Tibial nerve (tissue), 4 donors: ENCODE measurements at regions not wholly inside any gene's neighbourhood (a gene's known extent, or its start where the extent isn't known, plus 50 kb on each side); places are given as distances from the start of the nearest gene placed in this dataset.

ENCODE experiments used
- DNase-seq, 2 donors: peaks; one replicate each; pipeline ENCODE4 v3.0.0-alpha.2; 2019; ENCODE audit warnings: low spot score in 2 of 2
- H3K27ac ChIP-seq, 4 donors: fragments of 200-600 bp; sonication (generic) in 3 of 4; one replicate each; pipeline ENCODE4 v1.5.1; 2017 to 2019; ENCODE audit warnings: mild to moderate bottlenecking in 1 of 4
- H3K27me3 ChIP-seq, 2 donors: fragments of 200-600 bp; sonication (generic) in 1 of 2; one replicate each; pipeline versions ENCODE4 v1.5.1 to v1.6.0; 2017 to 2019
- H3K36me3 ChIP-seq, 3 donors: fragments of 200-600 bp; sonication (generic); one replicate each; pipeline ENCODE4 v1.5.1; 2018 to 2019
- H3K4me1 ChIP-seq, 4 donors: fragments of 200-600 bp; sonication (generic) in 3 of 4; one replicate each; pipeline ENCODE4 v1.5.1; 2017 to 2019
- H3K4me3 ChIP-seq, 4 donors: fragments of 200-600 bp; sonication (generic) in 3 of 4; one replicate each; pipeline ENCODE4 v1.5.1; 2017 to 2019; ENCODE audit warnings: mild to moderate bottlenecking in 1 of 4, moderate library complexity in 1 of 4
- H3K9me3 ChIP-seq, 4 donors: fragments of 200-600 bp; sonication (generic) in 3 of 4; one replicate each; pipeline ENCODE4 v1.5.1; 2017 to 2019
- CTCF ChIP-seq, 5 experiments: fragments of 200-600 bp in 3 of 5; fragments of 450-650 bp in 2 of 5; sonication (generic) in 3 of 5; IDR thresholded peaks; one replicate each; pipeline ENCODE4 v1.5.1; 2016 to 2019; ENCODE audit warnings: antibody characterized with exemption in 5 of 5, mild to moderate bottlenecking in 3 of 5, moderate library complexity in 2 of 5
- EP300 ChIP-seq, 2 donors: sonication (generic); formaldehyde crosslinking; IDR thresholded peaks; one replicate each; pipeline ENCODE4 v1.6.1; 2017; ENCODE audit warnings: antibody characterized with exemption in 2 of 2, mild to moderate bottlenecking in 1 of 2
- POLR2A ChIP-seq, 2 donors: fragments of 450-650 bp; IDR thresholded peaks; one replicate each; pipeline ENCODE4 v1.6.1; 2017; ENCODE audit warnings: antibody characterized with exemption in 2 of 2, mild to moderate bottlenecking in 2 of 2, moderate library complexity in 2 of 2
- WGBS, 2 donors: methylation state at CpG; one replicate each; pipeline ENCODE4 v1.1.5; 2018; 5-methylcytosine and 5-hydroxymethylcytosine counted together

- DNase-seq = no peak
- TF ChIP-seq EP300 (IDR thresholded peaks at IDR 0.05) (no peak), POLR2A (IDR thresholded peaks at IDR 0.05) (no peak), CTCF (IDR thresholded peaks at IDR 0.05) (no peak)
- H3K4me1 ChIP-seq = no peaks in the 10 kb centered on the region
- H3K27me3 ChIP-seq = no peaks in the 10 kb centered on the region
- peaks cover 0 to 3% (median 0%) of the 10 kb centered on the region in 4 donors for H3K9me3 ChIP-seq
- H3K36me3 ChIP-seq = no peaks in the 10 kb centered on the region
- WGBS, 2 donors = 85 to 91% methylated on average over 6 of the region's 6 CpGs
- no peak overlapping the region for H3K27ac ChIP-seq
- H3K4me3 ChIP-seq = no peak overlapping the region
Observed at GRCh38 chr18:78836838-78837237, 142.8 kb upstream of the SALL3 start.

DNA sequence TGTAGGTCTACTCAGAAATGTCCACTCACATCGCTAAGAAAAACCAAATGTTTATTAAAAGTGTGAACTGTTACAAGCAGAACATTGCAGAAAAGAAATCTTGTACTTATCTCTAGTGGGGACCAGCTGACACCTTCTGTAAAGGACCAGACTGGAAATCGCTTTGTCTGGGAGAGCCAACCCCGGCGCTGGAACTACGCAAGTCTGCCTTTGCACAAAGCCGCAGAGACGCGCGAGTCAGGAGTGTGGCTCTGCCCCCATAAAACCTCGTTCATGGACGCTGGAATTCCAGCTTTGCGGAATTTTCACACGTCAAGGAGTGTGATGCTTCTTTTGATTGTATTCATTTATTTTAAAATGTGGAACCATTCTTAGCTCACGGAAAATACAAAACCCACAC, 141.9 kb upstream of the SALL3 start:
- Histone ChIP-seq H3K4me1 (no peaks in the 10 kb centered on the region), H3K27me3 (no peaks in the 10 kb centered on the region), H3K4me3 (no peak overlapping the region), H3K36me3 (no peaks in the 10 kb centered on the region), H3K27ac (no peak overlapping the region), H3K9me3 (peaks cover 0 to 7% (median 0%) of the 10 kb centered on the region in 4 donors)
- no peak for DNase-seq
- TF ChIP-seq CTCF (IDR thresholded peaks at IDR 0.05) (no peak), POLR2A (IDR thresholded peaks at IDR 0.05) (no peak), EP300 (IDR thresholded peaks at IDR 0.05) (no peak)
- 84 to 86% methylated on average over 14 of the region's 14 CpGs for WGBS, 2 donors

GRCh38 chr18:78838183-78838582, 141.4 kb upstream of the SALL3 start:
- Histone ChIP-seq H3K27me3 (no peaks in the 10 kb centered on the region), H3K4me3 (no peak overlapping the region), H3K9me3 (peaks cover 0 to 9% (median 0%) of the 10 kb centered on the region in 4 donors), H3K27ac (no peak overlapping the region), H3K36me3 (no peaks in the 10 kb centered on the region), H3K4me1 (no peaks in the 10 kb centered on the region)
- 89 to 94% methylated on average over 7 of the region's 7 CpGs for WGBS, 2 donors
- TF ChIP-seq POLR2A (IDR thresholded peaks at IDR 0.05) (no peak), EP300 (IDR thresholded peaks at IDR 0.05) (no peak), CTCF (IDR thresholded peaks at IDR 0.05) (no peak)
- DNase-seq = no peak

GRCh38 chr18:78849046-78849445, 130.6 kb upstream of the SALL3 start:
- Histone ChIP-seq H3K27me3 (no peaks in the 10 kb centered on the region), H3K4me1 (no peaks in the 10 kb centered on the region), H3K27ac (no peak overlapping the region), H3K4me3 (no peak overlapping the region), H3K36me3 (no peaks in the 10 kb centered on the region), H3K9me3 (peaks cover 0 to 37% (median 0%) of the 10 kb centered on the region in 4 donors)
- TF ChIP-seq EP300 (IDR thresholded peaks at IDR 0.05) = no peak
- TF ChIP-seq POLR2A (IDR thresholded peaks at IDR 0.05) = no peak
- TF ChIP-seq CTCF (IDR thresholded peaks at IDR 0.05) = no peak
- no peak for DNase-seq
- WGBS, 2 donors = 85 to 89% methylated on average over 5 of the region's 5 CpGs

DNA sequence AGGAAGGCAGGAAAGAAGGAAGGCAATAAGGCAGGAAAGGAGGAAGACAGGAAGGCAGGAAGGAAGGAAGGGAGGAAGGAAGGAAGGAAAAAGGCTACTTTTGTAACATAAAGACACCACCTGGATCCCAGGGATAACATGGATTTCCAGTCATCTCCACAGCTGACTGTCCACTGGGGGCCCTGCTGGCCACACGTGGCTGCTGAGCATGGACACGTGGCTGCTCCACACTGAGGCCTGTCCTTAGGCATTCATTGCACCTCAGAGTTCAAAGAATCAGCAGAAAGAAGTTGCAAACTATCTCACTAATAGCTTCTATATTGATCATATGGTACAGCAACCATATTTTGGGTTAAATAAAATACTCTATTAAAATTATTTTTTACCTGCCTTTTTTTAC, 130.2 kb upstream of the SALL3 start:
- no peaks in the 10 kb centered on the region for H3K4me1 ChIP-seq
- DNase-seq = no peak

More for the DNA sequence above, 130.2 kb upstream of the SALL3 start:
- Histone ChIP-seq H3K36me3 (no peaks in the 10 kb centered on the region), H3K27ac (no peak overlapping the region), H3K9me3 (peaks cover 0 to 33% (median 0%) of the 10 kb centered on the region in 4 donors), H3K4me3 (no peak overlapping the region), H3K27me3 (no peaks in the 10 kb centered on the region)
- TF ChIP-seq POLR2A (IDR thresholded peaks at IDR 0.05) = no peak
- no peak for TF ChIP-seq CTCF (IDR thresholded peaks at IDR 0.05)
- TF ChIP-seq EP300 (IDR thresholded peaks at IDR 0.05) = no peak
- WGBS, 2 donors = 76 to 81% methylated on average over 2 of the region's 2 CpGs
